K562 (cell line): ENCODE measurements at regions not wholly inside any gene's neighbourhood (a gene's known extent, or its start where the extent isn't known, plus 50 kb on each side); places are given as distances from the start of the nearest gene placed in this dataset.

Source experiments
- ATAC-seq: fragments of 200-7000 bp; cut with Tn5 transposase; 3 replicates; pipeline ENCODE4 v1.9.1; 2020; ENCODE audit warnings: moderate library complexity
- BruUV-seq: library from RNA; stranded (reverse); fragments of 400-500 nt; replicated peaks from 2 replicates; lab custom pipeline; 2021; lab: Mats Ljungman, UMichigan
- CTCF ChIA-PET: fragments of 300-600 bp; formaldehyde crosslinking; extraction: SDS; loops from one replicate; lab custom pipeline; 2021; ENCODE audit warnings: low intra/inter-chr PET ratio; lab: Yijun Ruan, JAX
- POLR2A ChIA-PET: fragments of 300-600, 350-650 bp; sonication (Branson Sonifier 250); formaldehyde crosslinking; extraction: SDS; loops from one replicate; lab custom pipeline; 2021; ENCODE audit warnings: antibody characterized with exemption, inconsistent platforms; lab: Yijun Ruan, JAX
- DNase-seq, 4 experiments: peaks; one replicate each; pipeline versions ENCODE4 v3.0.0 to v3.0.0-alpha.2; 2011 to 2018; ENCODE audit warnings: low spot score in 3 of 4, mixed read lengths in 3 of 4; ENCODE audit errors: extremely low read depth in 1 of 4
- FAIRE-seq: peaks from 2 replicates; lab custom pipeline; 2011; peaks lifted over from hg19 to GRCh38; lab: Jason Lieb, UNC
- H2AFZ ChIP-seq: 2 replicates; pipeline ENCODE4 v1.6.0; 2011; ENCODE audit warnings: low read depth, low read length, control low read depth, inconsistent platforms
- H3K27ac ChIP-seq: fragments of 200-600 bp; 3 replicates; pipeline ENCODE4 v1.8.0; 2011; ENCODE audit warnings: low read depth, mild to moderate bottlenecking, control low read depth, inconsistent platforms, low read length, moderate library complexity, mixed read lengths; ENCODE audit errors: extremely low read depth
- H3K27me3 ChIP-seq, 2 experiments: fragments of 300-600 bp in 1 of 2; 2 replicates in 1 of 2; 3 replicates in 1 of 2; pipeline versions ENCODE4 v1.6.0 to v1.8.0; 2011; ENCODE audit warnings: inconsistent platforms in 2 of 2, low read length in 2 of 2, mild to moderate bottlenecking in 1 of 2, mixed read lengths in 1 of 2, moderate library complexity in 1 of 2; ENCODE audit not compliant: control insufficient read depth in 2 of 2, insufficient read depth in 2 of 2
- H3K36me3 ChIP-seq: fragments of 300-600 bp; 3 replicates; pipeline ENCODE4 v1.8.0; 2011; ENCODE audit warnings: mild to moderate bottlenecking, low read length, inconsistent platforms; ENCODE audit not compliant: control insufficient read depth, insufficient read depth
- H3K4me1 ChIP-seq, 2 experiments: fragments of 200-600 bp in 1 of 2; replicated peaks in 1 of 2; 2 replicates in 1 of 2; 3 replicates in 1 of 2; pipeline versions ENCODE4 v1.5.1 to v1.8.0; 2011; ENCODE audit warnings: inconsistent platforms in 2 of 2, low read length in 2 of 2, mild to moderate bottlenecking in 1 of 2, mixed read lengths in 1 of 2, moderate library complexity in 1 of 2; ENCODE audit not compliant: control insufficient read depth in 2 of 2, insufficient read depth in 2 of 2
- H3K4me2 ChIP-seq: 2 replicates; pipeline ENCODE4 v1.6.1; 2011; ENCODE audit warnings: low read length, control low read depth, inconsistent platforms, mixed read lengths; ENCODE audit not compliant: insufficient read depth
- H3K4me3 ChIP-seq: fragments of 200-600 bp; sonication (generic), shearing (Covaris generic); 2 replicates; pipeline ENCODE4 v1.5.1; 2016; ENCODE audit warnings: control low read depth, inconsistent platforms
- H3K79me2 ChIP-seq: fragments of 200-600 bp; 3 replicates; pipeline ENCODE4 v1.8.0; 2011; ENCODE audit warnings: low read length, inconsistent platforms; ENCODE audit not compliant: control insufficient read depth, insufficient read depth
- H3K9ac ChIP-seq, 2 experiments: 2 replicates each; pipeline versions ENCODE4 v1.6.0 to v1.6.1; 2011; ENCODE audit warnings: low read depth in 2 of 2, low read length in 2 of 2, control low read depth in 1 of 2, inconsistent platforms in 1 of 2, mild to moderate bottlenecking in 1 of 2, mixed read lengths in 1 of 2; ENCODE audit not compliant: insufficient read depth in 1 of 2
- H3K9me1 ChIP-seq: one replicate; pipeline ENCODE4 v1.6.0; 2011; ENCODE audit warnings: inconsistent platforms, mild to moderate bottlenecking, low read length, moderate library complexity; ENCODE audit not compliant: control insufficient read depth, insufficient read depth
- H3K9me3 ChIP-seq: replicated peaks from 2 replicates; pipeline ENCODE4 v1.5.1; 2011; ENCODE audit warnings: low read depth, low read length, inconsistent platforms; ENCODE audit not compliant: control insufficient read depth, insufficient read depth
- H4K20me1 ChIP-seq: replicated peaks from 2 replicates; pipeline ENCODE4 v1.6.1; 2011; ENCODE audit warnings: low read length, inconsistent platforms, mixed read lengths; ENCODE audit not compliant: control insufficient read depth, insufficient read depth
- ATF2 ChIP-seq: sonication (generic); formaldehyde crosslinking; IDR thresholded peaks from 2 replicates; pipeline ENCODE4 v1.8.1; 2022; ENCODE audit warnings: missing genetic modification reagents
- HNRNPK ChIP-seq: fragments of 200-400 bp; formaldehyde crosslinking; IDR thresholded peaks from one replicate; pipeline ENCODE4 v1.6.1; 2018; ENCODE audit warnings: mild to moderate bottlenecking, low read depth, low read length; ENCODE audit not compliant: poor library complexity, severe bottlenecking
- LCOR ChIP-seq: sonication (generic); formaldehyde crosslinking; IDR thresholded peaks from 2 replicates; pipeline ENCODE4 v1.8.0; 2022; ENCODE audit warnings: mild to moderate bottlenecking, missing genetic modification reagents
- MLLT1 ChIP-seq, 2 experiments: fragments of 450-650 bp; IDR thresholded peaks; 2 replicates each; pipeline ENCODE4 v1.6.1; 2016
- SFPQ ChIP-seq: fragments of 200-400 bp; formaldehyde crosslinking; IDR thresholded peaks from 2 replicates; pipeline ENCODE4 v1.6.1; 2017; ENCODE audit warnings: mild to moderate bottlenecking, low read depth, low read length, moderate library complexity
- STAG1 ChIP-seq: sonication (generic); formaldehyde crosslinking; IDR thresholded peaks from 2 replicates; pipeline ENCODE4 v1.5.0; 2020; ENCODE audit warnings: missing genetic modification reagents, borderline replicate concordance
- ZNF785 ChIP-seq: fragments of 250-450 bp; sonication (Bioruptor Pico); IDR thresholded peaks from 2 replicates; pipeline ENCODE4 v1.4.0; 2020; ENCODE audit warnings: mild to moderate bottlenecking
- whole genome bisulfite sequencing: fragments of 100-300 bp; shearing (Covaris generic); methylation state at CpG from one replicate; pipeline ENCODE4 v1.1.6; 2016; ENCODE audit warnings: low coverage, mixed read lengths; ENCODE audit not compliant: insufficient coverage; ENCODE audit errors: missing lambda C conversion rate; 5-methylcytosine and 5-hydroxymethylcytosine counted together
- in situ Hi-C: fragments of 300-500 bp; cut with MboI; formaldehyde crosslinking; loops from 4 replicates; pipeline ENCODE4 v1.15.0; 2018; ENCODE audit warnings: inconsistent platforms, mixed read lengths
- intact Hi-C: fragments of 100-400 bp; cut with micrococcal nuclease; formaldehyde crosslinking; loops from 2 replicates; pipeline ENCODE4 v1.14.2; 2022

- no peak for TF ChIP-seq SFPQ
These were observed 709.2 kb downstream of the TMEM121 start (continued) for GRCh38 chr14:106235356-106236159.

GRCh38 chr14:106248321-106249192 is 722.2 kb downstream of the TMEM121 start:
- no peaks in the 10 kb centered on the region for H3K27me3 ChIP-seq
- intact Hi-C loops = no loop called here
- CTCF ChIA-PET = no interaction called here
- no peaks in the 10 kb centered on the region for H3K79me2 ChIP-seq
- H3K9me3 ChIP-seq = no peaks in the 10 kb centered on the region
- H4K20me1 ChIP-seq = no peaks in the 10 kb centered on the region
- no peaks in the 10 kb centered on the region for H3K9me1 ChIP-seq
- no peaks in the 10 kb centered on the region for H3K36me3 ChIP-seq
- POLR2A ChIA-PET = no interaction called here
- DNase-seq (no peak), FAIRE-seq (no peak), ATAC-seq (no peak)
- TF ChIP-seq ZNF785 (CRISPR knock-in tag) = no peak
- no peak for TF ChIP-seq LCOR
- TF ChIP-seq HNRNPK = no peak
- TF ChIP-seq ATF2 = no peak
- TF ChIP-seq MLLT1 (IDR thresholded peaks at IDR 0.05) = no peak
- TF ChIP-seq SFPQ = no peak
- TF ChIP-seq STAG1 (CRISPR knock-in tag) = no peak
- H3K27ac ChIP-seq = no peak overlapping the region
- no peak overlapping the region for H2AFZ ChIP-seq
- H3K4me1 ChIP-seq = no peaks in the 10 kb centered on the region
- no peak overlapping the region for H3K9ac ChIP-seq
- BruUV-seq = no TSS peak
- no peak overlapping the region for H3K4me3 ChIP-seq
- in situ Hi-C loops = no loop called here
- no peak overlapping the region for H3K4me2 ChIP-seq
- 0% methylated on average over 6 of the region's 6 CpGs for WGBS
